Type B pancreatic cell (in vitro differentiated cells): ENCODE measurements at regions not wholly inside any gene's neighbourhood (a gene's known extent, or its start where the extent isn't known, plus 50 kb on each side); places are given as distances from the start of the nearest gene placed in this dataset.

Experiments
- DNase-seq: peaks from one replicate; pipeline ENCODE4 v3.0.0; 2021; ENCODE audit warnings: mixed read lengths; ENCODE audit not compliant: unreplicated experiment; ENCODE audit errors: extremely low spot score
- H3K27ac Mint-ChIP-seq: 2 replicates; pipeline ENCODE4 v1.8.0; 2021; ENCODE audit warnings: mild to moderate bottlenecking, mixed read lengths
- H3K27me3 Mint-ChIP-seq: 2 replicates; pipeline ENCODE4 v1.8.0; 2021; ENCODE audit warnings: mixed read lengths
- H3K36me3 Mint-ChIP-seq: 2 replicates; pipeline ENCODE4 v1.8.0; 2021; ENCODE audit warnings: mixed read lengths
- H3K4me1 Mint-ChIP-seq: one replicate; pipeline ENCODE4 v1.8.0; 2021; ENCODE audit warnings: mixed read lengths; ENCODE audit not compliant: unreplicated experiment
- H3K4me3 Mint-ChIP-seq: 2 replicates; pipeline ENCODE4 v1.8.0; 2021; ENCODE audit warnings: mild to moderate bottlenecking, mixed read lengths
- H3K9me3 Mint-ChIP-seq: 2 replicates; pipeline ENCODE4 v1.8.0; 2021; ENCODE audit warnings: mixed read lengths
- CTCF ChIP-seq: fragments of 200-600 bp; sonication (generic); conservative IDR thresholded peaks from 2 replicates; pipeline ENCODE4 v1.5.0; 2021; ENCODE audit warnings: antibody characterized with exemption, mild to moderate bottlenecking

- H3K9me3 Mint-ChIP-seq: no peaks in the 10 kb centered on the region
- no peak overlapping the region for H3K27ac Mint-ChIP-seq
- H3K4me1 Mint-ChIP-seq: peaks cover 17% of the 10 kb centered on the region
- H3K27me3 Mint-ChIP-seq: peaks cover 3% of the 10 kb centered on the region
- DNase-seq: no peak
- no peak for TF ChIP-seq CTCF
- no peaks in the 10 kb centered on the region for H3K36me3 Mint-ChIP-seq
- H3K4me3 Mint-ChIP-seq: no peak overlapping the region
Observed at GRCh38 chr12:127811988-127812387, 455.0 kb upstream of the TMEM132C start.

GRCh38 chr12:127813147-127813546, 453.8 kb upstream of the TMEM132C start:
- H3K27me3 Mint-ChIP-seq: peaks cover 3% of the 10 kb centered on the region
- H3K4me3 Mint-ChIP-seq: no peak overlapping the region
- no peak overlapping the region for H3K27ac Mint-ChIP-seq
- DNase-seq: no peak
- H3K9me3 Mint-ChIP-seq: no peaks in the 10 kb centered on the region
- no peak for TF ChIP-seq CTCF
- H3K4me1 Mint-ChIP-seq: peaks cover 17% of the 10 kb centered on the region
- no peaks in the 10 kb centered on the region for H3K36me3 Mint-ChIP-seq

- Mint-ChIP-seq H3K36me3 (no peaks in the 10 kb centered on the region), H3K4me3 (no peak overlapping the region), H3K4me1 (peaks cover 4% of the 10 kb centered on the region), H3K9me3 (no peaks in the 10 kb centered on the region), H3K27ac (no peak overlapping the region), H3K27me3 (peaks cover 10% of the 10 kb centered on the region)
- DNase-seq: no peak
- TF ChIP-seq CTCF: no peak
Observed at GRCh38 chr12:127819056-127819455, 447.9 kb upstream of the TMEM132C start.

- Mint-ChIP-seq H3K27ac (no peak overlapping the region), H3K4me3 (no peak overlapping the region), H3K27me3 (peaks cover 7% of the 10 kb centered on the region), H3K9me3 (no peaks in the 10 kb centered on the region), H3K36me3 (no peaks in the 10 kb centered on the region), H3K4me1 (peaks cover 4% of the 10 kb centered on the region)
- no peak for DNase-seq
- TF ChIP-seq CTCF: no peak
Observed at GRCh38 chr12:127820271-127820670, 446.7 kb upstream of the TMEM132C start.

GRCh38 chr12:127820846-127821245, 446.1 kb upstream of the TMEM132C start:
- peaks cover 4% of the 10 kb centered on the region for H3K4me1 Mint-ChIP-seq
- TF ChIP-seq CTCF: no peak
- no peak overlapping the region for H3K4me3 Mint-ChIP-seq
- no peak for DNase-seq
- H3K36me3 Mint-ChIP-seq: no peaks in the 10 kb centered on the region
- H3K9me3 Mint-ChIP-seq: no peaks in the 10 kb centered on the region
- peaks cover 7% of the 10 kb centered on the region for H3K27me3 Mint-ChIP-seq
- H3K27ac Mint-ChIP-seq: no peak overlapping the region

- no peaks in the 10 kb centered on the region for H3K36me3 Mint-ChIP-seq
- H3K4me3 Mint-ChIP-seq: no peak overlapping the region
- H3K27me3 Mint-ChIP-seq: peaks cover 7% of the 10 kb centered on the region
- H3K4me1 Mint-ChIP-seq: peaks cover 4% of the 10 kb centered on the region
- no peak for DNase-seq
- H3K27ac Mint-ChIP-seq: no peak overlapping the region
- TF ChIP-seq CTCF: no peak
- H3K9me3 Mint-ChIP-seq: no peaks in the 10 kb centered on the region
Observed at GRCh38 chr12:127822809-127823411, 444.1 kb upstream of the TMEM132C start.
